GM12892 (cell line): ENCODE measurements at regions not wholly inside any gene's neighbourhood (a gene's known extent, or its start where the extent isn't known, plus 50 kb on each side); places are given as distances from the start of the nearest gene placed in this dataset.
"Not testable (repeated sequence)": the region's sequence is repeated elsewhere in the genome, so short reads cannot be mapped to it uniquely, and the experiment has no call there.

Experiments used
- DNase-seq: peaks from one replicate; pipeline ENCODE4 v3.0.0; 2011; ENCODE audit not compliant: insufficient read length
- FAIRE-seq: peaks from 2 replicates; lab custom pipeline; 2011; peaks lifted over from hg19 to GRCh38; lab: Jason Lieb, UNC
- POLR2A ChIP-seq: IDR thresholded peaks from 2 replicates; pipeline ENCODE4 v1.6.1; 2011; ENCODE audit warnings: low read depth, low read length, control low read depth
- POLR2AphosphoS5 ChIP-seq: IDR thresholded peaks from 2 replicates; pipeline ENCODE4 v1.6.1; 2011; ENCODE audit warnings: low read depth, low read length, control low read depth
- TAF1 ChIP-seq: IDR thresholded peaks from 2 replicates; pipeline ENCODE4 v1.6.1; 2011; ENCODE audit warnings: low read depth, mild to moderate bottlenecking, control low read depth, low read length, borderline replicate concordance

GRCh38 chr18:60082282-60082681 lies 182.5 kb downstream of the PMAIP1 start:
- TF ChIP-seq TAF1 (no peak), POLR2AphosphoS5 (no peak), POLR2A (no peak)
- FAIRE-seq (no peak), DNase-seq (no peak)

GRCh38 chr18:60075477-60075876 lies 175.7 kb downstream of the PMAIP1 start:
- no peak for FAIRE-seq
- DNase-seq, result no peak
- no peak for TF ChIP-seq POLR2A
- no peak for TF ChIP-seq TAF1
- no peak for TF ChIP-seq POLR2AphosphoS5

- FAIRE-seq (peak; percentile 5), DNase-seq (no peak)
- TF ChIP-seq POLR2AphosphoS5 (no peak), POLR2A (no peak), TAF1 (no peak)
These were observed 170.8 kb downstream of the PMAIP1 start for GRCh38 chr18:60070631-60071030.

- no peak for FAIRE-seq
- TF ChIP-seq POLR2AphosphoS5 (no peak), TAF1 (no peak), POLR2A (no peak)
- no peak for DNase-seq
These were observed 169.3 kb downstream of the PMAIP1 start for GRCh38 chr18:60069145-60069544.

GRCh38 chr18:60067426-60068210 lies 167.8 kb downstream of the PMAIP1 start:
- TF ChIP-seq TAF1 (no peak), POLR2AphosphoS5 (no peak), POLR2A (no peak)
- FAIRE-seq (no peak), DNase-seq (no peak)

- FAIRE-seq (no peak), DNase-seq (no peak)
- TF ChIP-seq POLR2A (no peak), POLR2AphosphoS5 (no peak), TAF1 (no peak)
These were observed 166.6 kb downstream of the PMAIP1 start for GRCh38 chr18:60066219-60066975.

GRCh38 chr18:60064271-60064670 lies 164.5 kb downstream of the PMAIP1 start:
- FAIRE-seq (no peak), DNase-seq (no peak)

GRCh38 chr18:60062831-60063230 lies 163.0 kb downstream of the PMAIP1 start:
- FAIRE-seq, DNase-seq: not testable (repeated sequence)

More at GRCh38 chr18:60064271-60064670, 164.5 kb downstream of the PMAIP1 start:
- no peak for TF ChIP-seq POLR2A
- TF ChIP-seq TAF1, result no peak
- no peak for TF ChIP-seq POLR2AphosphoS5

GRCh38 chr18:60062396-60062795 lies 162.6 kb downstream of the PMAIP1 start:
- no peak for DNase-seq
- no peak for FAIRE-seq
- TF ChIP-seq POLR2A (no peak), POLR2AphosphoS5 (no peak), TAF1 (no peak)

- FAIRE-seq, result no peak
- TF ChIP-seq TAF1, result no peak
- no peak for TF ChIP-seq POLR2AphosphoS5
- no peak for TF ChIP-seq POLR2A
- no peak for DNase-seq
These were observed 160.8 kb downstream of the PMAIP1 start for GRCh38 chr18:60060578-60060977.

- DNase-seq (no peak), FAIRE-seq (no peak)
- TF ChIP-seq POLR2AphosphoS5, result no peak
- no peak for TF ChIP-seq TAF1
These were observed 160.2 kb downstream of the PMAIP1 start for GRCh38 chr18:60060026-60060425.

GRCh38 chr18:60059216-60059615 lies 159.4 kb downstream of the PMAIP1 start:
- FAIRE-seq (no peak), DNase-seq (no peak)
- TF ChIP-seq TAF1 (no peak), POLR2A (no peak), POLR2AphosphoS5 (no peak)
